ENCODE measurements at regions not wholly inside any gene's neighbourhood (a gene's known extent, or its start where the extent isn't known, plus 50 kb on each side); places are given as distances from the start of the nearest gene placed in this dataset.

GRCh38 chr9:7238247-7238637 lies 480.5 kb downstream of the KDM4C start:
- no peak for DNase-seq

GRCh38 chr9:7237473-7238246 lies 479.9 kb downstream of the KDM4C start:
- no peak for DNase-seq

- no peak for DNase-seq
Observed at GRCh38 chr9:7236186-7236585, 478.4 kb downstream of the KDM4C start.

- no peak for DNase-seq
Observed at GRCh38 chr9:7234144-7234543, 476.4 kb downstream of the KDM4C start.

- no peak for DNase-seq
Observed at GRCh38 chr9:7229571-7229970, 471.8 kb downstream of the KDM4C start.

- DNase-seq = no peak
Observed at GRCh38 chr9:7228726-7229125, 471.0 kb downstream of the KDM4C start.

GRCh38 chr9:7227951-7228350 lies 470.2 kb downstream of the KDM4C start:
- no peak for DNase-seq

GRCh38 chr9:7226007-7226640 lies 468.4 kb downstream of the KDM4C start:
- no peak for DNase-seq

All from renal pelvis (tissue), 1 donor.